Fibroblast of villous mesenchyme (primary cell): ENCODE measurements at regions not wholly inside any gene's neighbourhood (a gene's known extent, or its start where the extent isn't known, plus 50 kb on each side); places are given as distances from the start of the nearest gene placed in this dataset.

Source experiments
- DNase-seq: peaks from one replicate; pipeline ENCODE4 v3.0.0-alpha.2; 2010; ENCODE audit warnings: low read depth
- H3K4me3 ChIP-seq: 2 replicates; pipeline ENCODE4 v1.5.1; 2011; ENCODE audit warnings: low read depth, mild to moderate bottlenecking, low read length
- CTCF ChIP-seq: IDR thresholded peaks from 2 replicates; pipeline ENCODE4 v1.5.1; 2012; ENCODE audit warnings: low read depth, mild to moderate bottlenecking, low read length; ENCODE audit not compliant: insufficient read depth

DNA sequence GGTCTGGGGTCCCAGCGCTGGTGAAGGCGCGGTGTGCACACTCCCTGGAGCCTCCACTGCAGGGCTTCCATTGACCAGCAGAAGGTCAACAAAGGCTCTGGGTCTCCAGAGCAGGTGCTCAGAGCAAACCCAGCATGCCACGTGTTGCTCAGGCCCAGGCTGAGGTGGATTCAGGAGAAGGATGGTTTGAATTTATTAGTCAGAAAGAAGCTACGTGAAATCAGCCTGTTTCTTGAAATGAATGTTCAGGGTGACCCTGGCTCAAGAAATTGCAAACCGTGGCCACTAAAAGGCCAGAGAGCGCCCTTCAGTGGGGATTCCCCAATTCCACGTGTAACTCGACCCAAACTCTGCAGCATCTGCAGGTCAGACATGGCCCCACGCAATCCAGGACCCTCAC lies 82.7 kb upstream of the PFKP start:
- no peak for TF ChIP-seq CTCF
- no peak overlapping the region for H3K4me3 ChIP-seq
- no peak for DNase-seq

GRCh38 chr10:2982146-2982545 lies 85.2 kb upstream of the PFKP start:
- no peak for TF ChIP-seq CTCF
- no peak overlapping the region for H3K4me3 ChIP-seq
- no peak for DNase-seq

DNA sequence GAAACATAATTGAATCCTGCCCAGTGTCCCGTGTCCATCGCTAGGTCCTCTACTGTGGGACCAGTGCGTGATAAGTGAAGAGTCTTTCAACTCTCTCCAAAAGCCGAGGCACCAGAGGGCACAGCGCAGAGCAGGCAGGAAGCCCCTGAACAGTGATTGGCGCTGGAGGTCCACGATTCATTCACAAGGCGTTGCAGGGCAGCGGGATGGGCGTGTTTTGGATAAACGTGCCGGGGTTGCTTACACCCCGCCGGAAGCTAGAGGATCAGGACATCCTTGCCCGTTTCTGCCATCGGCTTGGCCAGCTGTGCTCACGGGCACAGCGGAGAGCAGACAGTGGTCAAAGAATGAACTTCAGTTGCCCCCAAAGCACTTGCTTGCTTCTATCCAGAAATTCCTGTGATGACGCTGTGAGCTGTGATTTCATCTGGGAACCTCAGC lies 86.0 kb upstream of the PFKP start:
- H3K4me3 ChIP-seq = peak overlapping the region; percentile 36

GRCh38 chr10:2980791-2981360 lies 86.5 kb upstream of the PFKP start:
- peak; percentile 39 for DNase-seq
- TF ChIP-seq CTCF = no peak
- H3K4me3 ChIP-seq = no peak overlapping the region

More for the DNA sequence above, 86.0 kb upstream of the PFKP start:
- peak; percentile 39 for DNase-seq
- TF ChIP-seq CTCF = no peak

DNA sequence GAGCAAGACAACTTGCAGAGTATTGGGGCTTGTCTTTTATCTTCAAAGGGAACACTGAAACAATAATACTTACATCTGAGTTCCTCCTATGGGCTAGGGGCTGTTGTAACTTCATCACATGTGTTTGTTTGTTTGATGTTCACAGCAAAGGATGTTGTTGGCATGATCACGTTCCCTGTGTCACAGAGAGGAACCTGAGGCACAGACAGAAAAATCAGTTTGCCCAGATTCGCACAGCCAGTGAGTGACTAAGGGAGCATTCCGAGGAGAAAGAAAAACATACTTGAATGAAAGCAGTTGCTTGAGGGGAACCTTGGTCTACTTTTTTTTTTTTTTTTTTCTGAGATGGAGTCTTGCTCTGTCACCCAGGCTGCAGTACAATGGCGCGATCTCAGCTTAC lies 87.2 kb upstream of the PFKP start:
- H3K4me3 ChIP-seq = no peak overlapping the region
- DNase-seq = no peak
- no peak for TF ChIP-seq CTCF

GRCh38 chr10:2979306-2979705 lies 88.0 kb upstream of the PFKP start:
- no peak for TF ChIP-seq CTCF
- peak; percentile 41 for DNase-seq
- H3K4me3 ChIP-seq = no peak overlapping the region
